ENCODE measurements at regions not wholly inside any gene's neighbourhood (a gene's known extent, or its start where the extent isn't known, plus 50 kb on each side); places are given as distances from the start of the nearest gene placed in this dataset.

- no peak overlapping the region for H3K4me3 ChIP-seq (ENCODE audit: low read length)
- ChIA-PET POLR2A (no interaction called here), CTCF (no interaction called here)
- Mint-ChIP-seq H3K4me1 (ENCODE audit: low read depth) (peaks cover 17% of the 10 kb centered on the region), H3K27me3 (no peaks in the 10 kb centered on the region), H3K27ac (no peak overlapping the region), H3K9me3 (no peaks in the 10 kb centered on the region), H3K4me3 (no peak overlapping the region), H3K36me3 (ENCODE audit: low read depth) (no peaks in the 10 kb centered on the region)
- H3K9me3 ChIP-seq (ENCODE audit: control insufficient read depth in 1 of 2, insufficient read depth in 1 of 2, low read length in 2 of 2) = no peaks in the 10 kb centered on the region
- no peak for DNase-seq
- H3K36me3 ChIP-seq (ENCODE audit: insufficient read depth, low read length) = no peaks in the 10 kb centered on the region
- peaks cover 4% of the 10 kb centered on the region for H3K4me1 ChIP-seq (ENCODE audit: insufficient read depth, low read length)
- no peak for TF ChIP-seq CTCF (IDR thresholded peaks at IDR 0.05)
- intact Hi-C loops (cut with DNase I, micrococcal nuclease) = no loop called here
- no peak overlapping the region for H3K27ac ChIP-seq (ENCODE audit: low read depth in 1 of 2, low read length in 2 of 2)
- no peaks in the 10 kb centered on the region for H3K27me3 ChIP-seq (ENCODE audit: control insufficient read depth in 1 of 2, insufficient read depth in 2 of 2, low read length in 2 of 2)
- no peak for ATAC-seq (ENCODE audit: poor library complexity)
Measured at GRCh38 chr9:87798261-87798833, 72.4 kb downstream of the CTSL start.

- H3K27ac ChIP-seq (ENCODE audit: low read depth in 1 of 2, low read length in 2 of 2) = no peak overlapping the region
- intact Hi-C loops (cut with DNase I, micrococcal nuclease) = no loop called here
- no peaks in the 10 kb centered on the region for H3K36me3 ChIP-seq (ENCODE audit: insufficient read depth, low read length)
- H3K4me1 ChIP-seq (ENCODE audit: insufficient read depth, low read length) = no peaks in the 10 kb centered on the region
- POLR2A ChIA-PET = no interaction called here
- CTCF ChIA-PET = no interaction called here
- H3K4me3 Mint-ChIP-seq = no peak overlapping the region
- ATAC-seq (ENCODE audit: poor library complexity) = no peak
- no peak overlapping the region for H3K27ac Mint-ChIP-seq
- H3K4me3 ChIP-seq (ENCODE audit: low read length) = no peak overlapping the region
- H3K9me3 ChIP-seq (ENCODE audit: control insufficient read depth in 1 of 2, insufficient read depth in 1 of 2, low read length in 2 of 2) = no peaks in the 10 kb centered on the region
- H3K9me3 Mint-ChIP-seq = no peaks in the 10 kb centered on the region
- peaks cover 13% of the 10 kb centered on the region for H3K4me1 Mint-ChIP-seq (ENCODE audit: low read depth)
- TF ChIP-seq CTCF (IDR thresholded peaks at IDR 0.05) = no peak
- H3K27me3 ChIP-seq (ENCODE audit: control insufficient read depth in 1 of 2, insufficient read depth in 2 of 2, low read length in 2 of 2) = no peaks in the 10 kb centered on the region
- no peak for DNase-seq
- H3K27me3 Mint-ChIP-seq = no peaks in the 10 kb centered on the region
- no peaks in the 10 kb centered on the region for H3K36me3 Mint-ChIP-seq (ENCODE audit: low read depth)
Measured at GRCh38 chr9:87799503-87799902, 73.6 kb downstream of the CTSL start.

GRCh38 chr9:87800456-87800855, 74.5 kb downstream of the CTSL start:
- no peaks in the 10 kb centered on the region for H3K27me3 Mint-ChIP-seq
- ChIA-PET POLR2A (no interaction called here), CTCF (no interaction called here)
- TF ChIP-seq CTCF (IDR thresholded peaks at IDR 0.05) = no peak
- Histone ChIP-seq H3K4me1 (ENCODE audit: insufficient read depth, low read length) (no peaks in the 10 kb centered on the region), H3K4me3 (ENCODE audit: low read length) (no peak overlapping the region), H3K27ac (ENCODE audit: low read depth in 1 of 2, low read length in 2 of 2) (no peak overlapping the region), H3K27me3 (ENCODE audit: control insufficient read depth in 1 of 2, insufficient read depth in 2 of 2, low read length in 2 of 2) (no peaks in the 10 kb centered on the region), H3K36me3 (ENCODE audit: insufficient read depth, low read length) (no peaks in the 10 kb centered on the region), H3K9me3 (ENCODE audit: control insufficient read depth in 1 of 2, insufficient read depth in 1 of 2, low read length in 2 of 2) (no peaks in the 10 kb centered on the region)
- no peaks in the 10 kb centered on the region for H3K9me3 Mint-ChIP-seq
- H3K4me3 Mint-ChIP-seq = no peak overlapping the region
- peaks cover 4% of the 10 kb centered on the region for H3K4me1 Mint-ChIP-seq (ENCODE audit: low read depth)
- ATAC-seq (ENCODE audit: poor library complexity) (no peak), DNase-seq (no peak)
- intact Hi-C loops (cut with DNase I, micrococcal nuclease) = no loop called here
- no peaks in the 10 kb centered on the region for H3K36me3 Mint-ChIP-seq (ENCODE audit: low read depth)
- H3K27ac Mint-ChIP-seq = no peak overlapping the region

Measured in CD4-positive, alpha-beta T cell (primary cell).